GM18858 (cell line): ENCODE measurements at regions not wholly inside any gene's neighbourhood (a gene's known extent, or its start where the extent isn't known, plus 50 kb on each side); places are given as distances from the start of the nearest gene placed in this dataset.

ENCODE experiments used
- ATAC-seq: cut with Tn5 transposase; IDR thresholded peaks from one replicate; pipeline ENCODE4 v1.9.1; 2021; ENCODE audit not compliant: unreplicated experiment

- ATAC-seq, result no peak
These were observed 398.0 kb upstream of the MEIS1 start for GRCh38 chr2:66036948-66037347.

GRCh38 chr2:66034467-66034866 lies 400.5 kb upstream of the MEIS1 start:
- ATAC-seq, result no peak

GRCh38 chr2:66032226-66032775 lies 402.6 kb upstream of the MEIS1 start:
- ATAC-seq, result no peak

GRCh38 chr2:66031236-66031635 lies 403.7 kb upstream of the MEIS1 start:
- ATAC-seq, result no peak

- ATAC-seq, result no peak
These were observed 404.4 kb upstream of the MEIS1 start for GRCh38 chr2:66030553-66030952.

- no peak for ATAC-seq
These were observed 410.5 kb upstream of the MEIS1 start for GRCh38 chr2:66024391-66024790.

GRCh38 chr2:66021296-66021695 lies 413.6 kb upstream of the MEIS1 start:
- ATAC-seq, result no peak

GRCh38 chr2:66017763-66018162 lies 417.2 kb upstream of the MEIS1 start:
- no peak for ATAC-seq

- no peak for ATAC-seq
These were observed 420.5 kb upstream of the MEIS1 start for GRCh38 chr2:66014450-66014849.

GRCh38 chr2:66013456-66013855 lies 421.5 kb upstream of the MEIS1 start:
- no peak for ATAC-seq

GRCh38 chr2:66003931-66004330 lies 431.0 kb upstream of the MEIS1 start:
- no peak for ATAC-seq

- no peak for ATAC-seq
These were observed 433.4 kb upstream of the MEIS1 start for GRCh38 chr2:66001538-66001937.

GRCh38 chr2:66000901-66001300 lies 434.0 kb upstream of the MEIS1 start:
- no peak for ATAC-seq

GRCh38 chr2:65999796-66000195 lies 435.1 kb upstream of the MEIS1 start:
- no peak for ATAC-seq

GRCh38 chr2:65999103-65999502 lies 435.8 kb upstream of the MEIS1 start:
- no peak for ATAC-seq

- no peak for ATAC-seq
These were observed 437.0 kb upstream of the MEIS1 start for GRCh38 chr2:65997961-65998360.

- ATAC-seq, result no peak
These were observed 442.7 kb upstream of the MEIS1 start for GRCh38 chr2:65992198-65992554.

GRCh38 chr2:65991381-65992197 lies 443.3 kb upstream of the MEIS1 start:
- ATAC-seq, result no peak

- no peak for ATAC-seq
These were observed 448.9 kb upstream of the MEIS1 start for GRCh38 chr2:65985986-65986385.

- ATAC-seq, result no peak
These were observed 454.4 kb upstream of the MEIS1 start for GRCh38 chr2:65980531-65980930.

- no peak for ATAC-seq
These were observed 455.5 kb upstream of the MEIS1 start for GRCh38 chr2:65979446-65979845.

GRCh38 chr2:65974067-65974723 lies 460.7 kb upstream of the MEIS1 start:
- no peak for ATAC-seq
